NCI-H1694 (cell line): ENCODE measurements at regions not wholly inside any gene's neighbourhood (a gene's known extent, or its start where the extent isn't known, plus 50 kb on each side); places are given as distances from the start of the nearest gene placed in this dataset.
"Not testable (repeated sequence)": the region's sequence is repeated elsewhere in the genome, so short reads cannot be mapped to it uniquely, and the experiment has no call there.

Source experiments
- DNase-seq: peaks from one replicate; lab custom pipeline; 2025; lab: John Stamatoyannopoulos, UW

DNA sequence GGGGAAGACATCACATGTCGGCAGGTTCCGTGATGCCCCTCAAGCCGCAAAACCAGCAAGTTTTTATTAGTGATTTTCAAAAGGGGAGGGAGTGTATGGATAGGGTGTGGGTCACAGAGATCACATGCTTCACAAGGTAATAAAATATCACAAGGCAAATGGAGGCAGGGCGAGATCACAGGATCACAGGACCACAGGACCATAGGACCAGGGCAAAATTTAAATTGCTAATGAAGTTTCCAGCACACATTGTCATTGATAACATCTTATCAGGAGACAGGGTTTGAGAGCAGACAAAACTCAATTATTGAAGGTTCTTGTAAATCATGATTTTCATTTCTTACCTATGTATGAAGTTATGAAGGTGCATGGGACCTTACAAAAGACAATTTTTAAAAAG, 106.5 kb downstream of the DIRAS2 start:
- not testable (repeated sequence) for DNase-seq

DNA sequence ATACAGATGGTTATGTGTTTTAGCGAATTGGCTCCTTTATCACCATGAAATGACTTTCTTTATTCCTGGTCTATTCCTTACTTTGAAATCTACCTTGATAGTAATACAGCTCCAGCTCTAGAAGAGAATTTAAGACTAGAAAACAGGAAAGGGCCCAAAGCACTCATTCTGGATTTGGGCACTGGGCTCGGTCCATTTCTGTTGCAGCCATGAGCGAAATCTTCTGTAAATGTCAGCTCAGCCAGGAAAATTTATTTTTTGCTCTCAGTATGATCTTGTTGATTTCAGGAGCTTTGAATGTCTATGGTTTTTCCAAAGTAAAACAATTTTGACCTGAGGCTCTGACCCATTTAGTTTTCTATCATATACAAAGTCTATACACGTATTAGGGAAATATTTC, 104.1 kb downstream of the DIRAS2 start:
- DNase-seq: no peak

GRCh38 chr9:90539286-90539685, 103.3 kb downstream of the DIRAS2 start:
- DNase-seq: peak; percentile 49

DNA sequence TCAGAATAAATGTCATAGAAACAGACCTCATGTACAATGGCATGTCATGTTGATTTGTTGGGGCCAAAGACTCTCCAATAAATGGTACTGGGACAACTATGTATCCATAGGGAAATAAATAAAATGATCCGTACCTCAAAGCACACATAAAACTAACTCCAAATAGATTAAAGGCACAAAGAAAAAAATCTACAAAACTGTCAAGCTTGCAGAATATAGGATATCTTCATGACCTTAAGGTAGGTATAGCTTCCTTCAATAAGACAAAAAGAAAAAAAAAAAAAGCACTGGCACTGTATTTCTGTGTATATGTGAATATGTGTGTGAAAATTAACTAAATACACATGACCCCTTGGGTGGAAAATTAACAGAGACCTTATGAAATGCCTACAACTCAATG, 101.9 kb downstream of the DIRAS2 start:
- DNase-seq: no peak

DNA sequence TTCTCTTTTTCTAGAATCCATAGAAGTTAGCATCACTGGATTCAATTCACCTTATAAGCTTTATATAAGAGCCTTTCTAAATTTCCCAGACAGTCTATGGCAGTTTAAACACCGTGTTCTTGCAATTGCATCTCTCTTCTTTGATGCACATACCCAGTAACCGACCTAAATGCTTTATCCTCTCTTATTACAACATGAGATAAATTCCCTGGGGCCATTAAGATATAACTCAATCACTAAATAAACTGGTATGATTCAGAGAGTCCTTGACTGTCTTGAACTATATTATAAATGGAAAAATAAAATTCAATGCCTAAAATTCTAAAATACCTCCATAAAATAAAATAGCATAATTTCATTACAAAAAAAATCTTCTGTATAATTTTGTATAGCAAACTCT, 98.1 kb downstream of the DIRAS2 start:
- no peak for DNase-seq

GRCh38 chr9:90546200-90546599, 96.4 kb downstream of the DIRAS2 start:
- DNase-seq: no peak

DNA sequence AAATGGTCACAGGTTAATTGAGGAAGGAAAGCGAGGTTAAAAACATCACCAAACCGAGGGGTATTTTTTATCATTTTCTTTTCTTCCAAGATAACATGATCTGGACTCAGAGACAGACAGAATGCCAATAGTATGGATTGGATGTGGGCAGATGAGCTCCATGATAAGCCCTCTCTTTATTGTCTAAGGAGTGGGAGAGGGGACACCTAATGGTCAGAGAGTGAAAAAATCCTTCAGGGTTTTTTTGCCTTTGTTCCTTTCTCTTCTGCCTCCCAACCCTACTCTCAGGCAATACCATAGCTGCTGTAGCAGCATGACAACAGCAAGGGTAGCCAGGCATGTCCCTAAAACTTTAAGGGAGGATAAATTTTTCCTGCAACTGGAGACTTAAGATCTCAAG, 94.7 kb downstream of the DIRAS2 start:
- no peak for DNase-seq

DNA sequence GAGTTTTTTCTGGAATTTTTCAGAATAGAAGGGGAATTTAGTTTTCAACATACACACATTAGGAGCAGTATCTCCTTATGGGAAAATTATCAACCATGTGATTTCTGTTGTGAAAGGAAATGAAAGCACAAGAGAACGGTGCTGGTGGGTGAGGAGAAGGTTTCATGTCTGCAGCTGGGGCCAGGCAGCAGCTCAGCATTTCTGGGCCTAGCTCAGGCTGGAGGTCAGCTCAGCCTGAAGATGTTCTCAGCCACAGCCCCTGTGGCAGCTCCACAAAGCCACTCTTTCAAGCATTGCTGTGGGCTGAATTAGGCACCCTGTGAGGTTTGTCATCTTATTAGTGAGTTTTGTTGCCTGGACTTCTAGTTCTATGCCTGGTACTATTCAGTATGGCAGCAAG, 90.3 kb downstream of the DIRAS2 start:
- no peak for DNase-seq

DNA sequence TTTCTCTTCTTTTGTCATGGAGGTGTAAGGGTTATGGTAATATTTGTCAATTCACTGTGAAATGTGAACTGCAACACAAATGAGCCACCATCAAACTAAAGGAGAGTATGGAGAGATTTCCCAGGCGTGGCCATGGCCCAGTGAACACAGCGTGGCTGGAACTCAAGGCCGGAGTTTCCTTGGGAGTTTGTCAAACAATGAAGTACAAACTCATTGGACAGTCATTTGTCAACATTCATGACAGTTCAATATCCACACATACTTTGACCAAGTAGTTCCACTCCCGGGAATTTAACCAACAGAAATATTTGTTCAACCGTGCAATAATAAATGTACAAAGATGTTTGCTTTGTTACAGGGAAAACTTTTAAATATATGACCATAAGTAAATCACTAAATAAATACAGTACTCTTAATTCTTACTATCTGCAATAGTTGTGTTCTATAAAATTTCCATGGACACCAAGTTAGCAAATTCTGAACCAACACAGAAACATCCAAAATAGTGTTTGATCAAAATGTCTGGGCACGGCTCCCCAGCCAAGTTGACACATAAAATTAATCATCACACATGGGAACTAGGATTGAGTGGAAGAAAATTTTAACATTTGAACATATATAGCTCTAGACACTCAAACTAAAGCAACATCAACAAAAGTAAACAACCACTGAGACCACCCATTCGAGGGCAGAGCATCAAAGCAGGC, 87.1 kb downstream of the DIRAS2 start:
- no peak for DNase-seq

GRCh38 chr9:90556897-90557675, 85.5 kb downstream of the DIRAS2 start:
- no peak for DNase-seq

- DNase-seq: no peak
Observed at GRCh38 chr9:90559075-90560073, 83.2 kb downstream of the DIRAS2 start.
